NCI-H774 (cell line): ENCODE measurements at regions not wholly inside any gene's neighbourhood (a gene's known extent, or its start where the extent isn't known, plus 50 kb on each side); places are given as distances from the start of the nearest gene placed in this dataset.
A peak's percentile ranks its signal among the peaks of the same experiment; 100 is the strongest.
"Not testable (repeated sequence)": the region's sequence is repeated elsewhere in the genome, so short reads cannot be mapped to it uniquely, and the experiment has no call there.

Experiments
- DNase-seq: peaks from one replicate; lab custom pipeline; 2025; lab: John Stamatoyannopoulos, UW

DNA sequence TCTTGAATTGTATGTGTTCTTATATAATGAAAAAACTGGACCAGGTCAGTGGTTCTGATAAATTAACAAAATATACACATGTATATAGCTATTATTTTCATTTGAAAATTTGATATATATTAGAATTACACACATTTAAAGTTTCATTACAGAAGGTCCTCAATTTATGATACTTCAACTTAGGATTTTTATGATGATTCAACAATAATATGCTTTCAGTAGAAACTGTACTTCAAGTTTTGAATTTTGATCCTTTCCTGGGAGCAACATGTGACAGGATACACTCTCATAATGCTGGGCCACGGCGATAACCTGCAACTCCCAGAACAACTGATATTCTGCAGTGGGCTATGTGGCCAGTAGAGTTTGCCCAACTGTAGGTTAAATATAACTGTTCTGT is 344.7 kb downstream of the TAF11L14 start:
- DNase-seq: no peak

DNA sequence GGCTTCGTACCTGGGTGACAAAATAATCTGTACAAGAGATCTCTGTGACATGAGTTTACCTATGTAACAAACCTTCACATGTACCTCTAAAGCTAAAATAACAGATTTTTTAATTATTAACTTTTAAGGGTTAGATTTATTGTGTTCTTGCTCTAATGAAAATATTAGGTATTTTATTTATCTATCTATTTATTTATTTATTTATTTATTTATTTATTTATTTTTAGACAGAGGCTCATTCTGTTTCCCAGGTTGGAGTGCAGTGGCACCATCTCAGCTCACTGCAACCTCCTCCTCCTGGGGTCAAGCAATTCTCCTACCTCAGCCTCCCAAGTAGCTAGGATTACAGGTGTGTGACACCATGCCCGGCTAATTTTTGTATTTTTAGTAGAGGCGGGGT is 348.4 kb downstream of the TAF11L14 start:
- DNase-seq: not testable (repeated sequence)

DNA sequence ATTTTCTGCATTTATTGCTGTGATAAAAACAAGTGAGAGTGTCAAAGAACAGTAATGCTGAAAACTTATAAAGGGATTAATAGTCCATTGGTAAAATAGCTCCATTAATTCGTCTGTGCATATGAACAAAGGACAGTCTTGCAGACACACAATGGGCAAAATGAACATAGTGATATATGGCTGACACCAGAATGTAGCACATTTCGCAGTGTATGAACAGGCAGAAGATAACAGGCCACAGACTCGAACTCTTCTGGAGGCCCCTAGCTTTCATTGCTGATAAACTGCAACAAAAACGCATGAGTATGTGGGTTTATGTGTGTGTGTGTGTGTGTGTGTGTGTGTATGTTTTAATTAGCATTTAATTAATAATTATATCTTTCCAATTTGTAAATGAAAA is 354.8 kb downstream of the TAF11L14 start:
- no peak for DNase-seq

DNA sequence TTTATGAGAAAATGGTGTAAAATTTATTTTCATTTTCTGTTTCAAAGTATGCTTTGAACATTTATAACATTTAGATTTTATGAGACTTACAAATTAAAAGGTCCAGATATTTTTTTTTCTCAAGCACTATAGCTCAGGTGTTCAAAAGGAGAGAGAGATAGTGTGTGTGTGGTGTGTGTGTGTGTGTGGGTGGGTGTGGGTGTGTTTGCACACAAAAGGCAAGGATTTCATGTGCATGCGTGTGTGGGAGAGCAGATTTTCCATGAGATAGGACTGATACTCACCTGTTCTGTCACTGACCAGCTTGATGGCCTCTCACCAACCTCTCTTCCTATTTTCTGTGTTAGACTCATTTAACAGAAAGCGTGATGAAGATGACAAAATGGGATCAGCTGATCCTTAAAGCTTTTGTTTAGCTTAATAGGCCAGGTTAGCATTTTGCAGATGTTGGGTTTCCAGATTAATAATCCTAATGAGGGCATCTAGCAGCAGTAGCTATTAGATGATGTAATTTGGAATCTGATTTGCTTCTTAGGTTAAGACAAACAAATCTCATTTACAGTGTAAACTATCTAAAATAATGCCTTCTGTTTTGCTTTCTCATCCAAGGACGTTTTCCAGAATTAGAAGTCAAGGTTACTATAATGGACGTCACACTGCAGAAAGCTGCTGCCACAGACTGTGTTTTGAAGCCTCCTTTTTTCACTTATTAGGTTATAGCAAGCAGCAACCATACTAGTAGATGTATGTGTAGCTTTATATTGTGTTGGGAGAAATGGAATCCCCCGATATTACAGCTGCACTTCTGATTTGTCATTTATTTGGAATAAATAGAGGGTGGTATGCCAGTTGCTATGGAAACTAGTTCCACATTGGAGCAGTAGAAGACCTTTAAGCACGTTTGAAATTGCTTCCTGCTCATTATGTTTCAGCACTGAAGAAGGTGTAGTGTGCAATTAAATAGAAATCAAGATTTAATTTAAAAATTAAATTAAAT is 355.6 kb downstream of the TAF11L14 start:
- peak; percentile 92 for DNase-seq

DNA sequence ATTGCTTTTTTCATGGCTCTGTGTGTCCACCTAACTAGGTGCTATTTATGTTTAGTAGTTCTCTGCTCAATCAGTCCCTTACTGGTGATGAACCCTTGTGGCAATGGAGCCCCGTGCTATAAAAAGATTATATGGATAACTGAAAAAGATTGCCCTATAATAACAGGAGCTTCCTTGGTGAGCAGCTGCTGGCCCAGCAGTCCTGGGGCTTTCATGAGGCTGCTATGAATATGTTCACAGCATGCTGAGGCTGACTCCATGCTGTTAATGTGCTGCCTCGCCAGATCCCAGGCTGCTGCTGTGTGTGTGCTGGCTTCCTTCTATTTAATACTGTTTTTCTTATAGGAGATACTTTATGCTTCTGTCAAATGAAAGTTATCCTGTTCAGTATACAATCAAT is 357.5 kb downstream of the TAF11L14 start:
- peak; percentile 46 for DNase-seq

DNA sequence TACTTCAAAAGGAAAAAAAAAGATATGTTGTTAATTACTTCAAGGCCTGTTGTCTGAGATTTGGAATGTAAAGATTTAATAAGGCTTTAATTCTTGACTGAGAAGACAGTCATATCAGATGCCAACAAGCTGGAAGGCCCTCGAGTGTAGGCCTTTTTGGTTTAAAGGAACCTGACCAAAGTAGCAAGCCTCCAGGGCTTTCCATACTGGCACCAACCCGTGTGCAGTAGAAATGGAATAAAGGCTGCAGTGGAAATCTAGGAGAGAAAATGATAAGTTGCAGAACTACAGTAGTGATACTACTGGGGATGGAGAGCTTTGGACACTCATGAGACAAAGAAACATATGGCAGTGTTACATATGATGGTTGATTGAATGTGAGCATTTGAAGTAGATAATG is 358.0 kb downstream of the TAF11L14 start:
- no peak for DNase-seq

DNA sequence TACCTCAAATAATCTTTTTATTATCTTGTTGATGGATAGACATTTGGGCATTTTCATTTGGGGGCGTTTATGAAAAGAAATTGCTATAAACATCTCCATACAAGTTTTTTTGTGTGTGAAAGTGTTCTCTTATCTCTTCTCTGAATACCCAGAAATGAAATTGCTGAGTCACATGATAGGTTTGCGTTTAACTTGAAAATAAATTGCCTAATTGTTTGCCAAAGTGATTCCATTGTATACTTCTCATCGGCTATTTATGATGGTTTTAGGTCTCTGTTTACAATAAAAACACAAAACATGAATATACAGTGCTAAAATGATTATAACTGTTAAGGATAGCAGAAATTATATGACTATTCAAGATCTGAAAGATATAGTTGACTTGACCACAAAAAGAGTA is 361.7 kb downstream of the TAF11L14 start:
- no peak for DNase-seq

DNA sequence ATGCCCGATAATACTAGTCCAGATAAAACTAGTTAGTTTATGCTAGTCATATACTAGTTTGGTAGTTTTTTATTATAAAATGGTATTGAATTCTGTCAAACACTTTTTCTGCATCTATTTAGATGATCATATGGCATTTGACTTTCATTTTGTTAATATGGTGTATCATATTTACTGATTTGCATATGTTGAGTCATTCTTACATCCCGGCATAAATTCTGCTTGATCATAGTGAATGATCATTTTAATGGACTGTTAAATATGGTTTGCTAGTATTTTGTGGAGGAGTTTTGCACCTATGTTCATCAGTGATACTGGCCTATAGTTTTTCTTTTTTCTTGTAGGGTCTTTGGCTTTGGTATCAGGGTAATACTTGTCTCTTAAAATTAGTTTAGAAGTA is 365.6 kb downstream of the TAF11L14 start:
- no peak for DNase-seq

DNA sequence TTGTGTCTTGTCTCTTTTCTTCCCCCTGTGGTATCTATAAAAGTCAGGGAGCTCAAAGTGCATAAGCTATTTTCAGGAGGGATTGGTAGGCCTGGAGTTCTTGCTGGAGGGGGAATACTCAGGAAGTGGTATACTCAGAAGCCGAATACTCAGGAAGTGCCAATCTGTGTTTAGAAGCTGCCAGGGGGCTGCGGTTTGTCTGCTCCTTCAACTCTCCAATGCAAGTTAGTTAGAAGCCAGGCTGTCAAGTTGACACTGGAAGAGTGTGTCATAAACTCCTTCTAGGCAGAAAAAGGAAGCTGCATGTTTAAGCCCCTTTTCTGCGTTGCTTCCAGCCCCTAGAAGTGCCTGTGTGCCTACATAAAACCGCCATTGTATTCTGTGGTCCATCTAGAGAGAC is 366.5 kb downstream of the TAF11L14 start:
- DNase-seq: no peak

DNA sequence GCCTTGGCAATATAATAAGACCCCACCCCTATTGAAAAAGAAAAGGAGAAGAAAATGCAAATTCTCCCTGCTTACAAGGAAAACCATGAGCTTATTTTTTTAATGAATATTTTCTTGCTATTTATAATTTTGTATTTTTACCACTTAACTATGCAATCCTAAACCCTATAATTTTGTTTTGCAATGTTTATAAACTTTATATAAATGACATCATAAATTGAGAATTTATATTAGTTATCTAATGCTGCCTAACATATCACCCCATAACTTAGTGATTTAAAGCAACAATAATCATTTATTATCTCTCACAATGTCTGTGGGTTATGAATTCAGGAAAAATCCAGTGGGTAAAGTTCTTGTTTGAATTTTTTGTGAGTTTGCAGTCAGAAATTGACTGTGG is 369.1 kb downstream of the TAF11L14 start:
- DNase-seq: no peak

DNA sequence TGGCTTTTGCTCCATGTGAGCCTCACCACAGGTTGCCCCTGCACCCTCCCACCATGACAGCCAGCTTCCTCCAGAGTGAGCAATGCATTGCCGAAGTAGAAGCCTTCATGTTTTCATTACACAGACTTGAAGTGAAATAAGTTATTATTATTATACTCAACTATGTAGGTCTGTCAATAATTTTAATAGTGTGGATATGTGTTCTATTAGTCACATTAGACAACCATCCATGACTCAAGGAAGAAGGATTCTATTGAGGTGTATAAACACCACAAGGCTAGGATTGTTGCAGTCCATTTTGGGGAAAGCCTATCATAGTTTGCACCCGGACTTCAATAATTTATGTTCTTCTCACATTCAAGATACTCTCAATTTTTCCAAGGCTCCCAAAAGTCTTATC is 369.5 kb downstream of the TAF11L14 start:
- no peak for DNase-seq

DNA sequence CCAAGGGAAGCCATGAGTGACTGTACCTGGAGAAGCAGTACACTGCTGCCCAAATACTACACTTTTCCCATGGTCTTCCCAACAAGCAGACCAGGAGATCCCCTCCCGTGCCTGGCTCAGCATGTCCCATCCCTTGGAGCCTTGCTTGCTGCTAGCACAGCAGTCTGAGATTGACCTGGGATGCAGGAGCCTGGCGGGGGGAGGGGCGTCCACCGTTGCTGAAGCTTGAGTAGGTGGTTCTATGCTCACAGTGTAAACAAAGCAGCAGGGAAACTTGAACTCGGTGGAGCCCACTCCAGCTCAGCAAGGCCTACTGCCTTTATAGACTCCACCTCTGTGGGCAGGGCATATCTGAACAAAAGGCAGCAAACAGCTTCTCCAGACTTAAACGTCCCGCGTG is 372.0 kb downstream of the TAF11L14 start:
- DNase-seq: not testable (repeated sequence)

DNA sequence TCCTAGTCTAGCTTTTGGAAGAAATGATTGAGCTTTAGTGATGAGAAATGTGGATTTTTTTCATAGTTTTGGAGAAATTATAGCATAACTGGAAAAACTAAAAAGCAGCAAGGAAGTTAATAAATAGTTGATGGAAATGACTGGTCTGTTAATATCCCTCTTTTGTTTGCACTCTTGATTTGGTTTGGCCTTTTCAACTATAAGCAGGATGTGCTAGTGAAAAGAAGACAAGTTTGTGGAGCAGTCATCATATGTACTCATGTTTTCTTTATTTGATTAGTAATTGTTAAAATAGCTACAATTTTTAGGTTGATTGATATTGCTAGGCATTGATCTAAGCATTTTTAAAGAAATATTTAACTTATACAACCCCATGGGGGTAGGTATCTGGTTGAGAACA is 374.7 kb downstream of the TAF11L14 start:
- DNase-seq: no peak

DNA sequence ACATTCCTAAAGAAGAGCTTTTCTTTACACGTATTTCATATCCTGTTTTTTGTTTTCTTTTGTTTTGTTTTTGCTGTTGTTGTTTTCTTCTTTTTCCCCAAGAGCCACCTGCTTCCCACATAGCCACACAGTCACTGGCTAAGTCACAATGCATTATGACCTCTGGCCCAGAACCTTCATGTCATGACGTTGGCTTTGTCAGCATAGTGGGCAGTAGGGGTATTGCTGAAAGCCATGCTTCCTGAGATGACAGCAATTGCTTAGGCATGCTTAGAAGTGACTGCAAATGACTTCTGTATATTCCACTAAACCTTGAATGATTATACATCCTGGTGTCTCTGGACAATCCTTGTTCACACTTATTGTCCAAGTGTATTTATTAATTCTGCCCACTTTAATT is 375.8 kb downstream of the TAF11L14 start:
- no peak for DNase-seq

DNA sequence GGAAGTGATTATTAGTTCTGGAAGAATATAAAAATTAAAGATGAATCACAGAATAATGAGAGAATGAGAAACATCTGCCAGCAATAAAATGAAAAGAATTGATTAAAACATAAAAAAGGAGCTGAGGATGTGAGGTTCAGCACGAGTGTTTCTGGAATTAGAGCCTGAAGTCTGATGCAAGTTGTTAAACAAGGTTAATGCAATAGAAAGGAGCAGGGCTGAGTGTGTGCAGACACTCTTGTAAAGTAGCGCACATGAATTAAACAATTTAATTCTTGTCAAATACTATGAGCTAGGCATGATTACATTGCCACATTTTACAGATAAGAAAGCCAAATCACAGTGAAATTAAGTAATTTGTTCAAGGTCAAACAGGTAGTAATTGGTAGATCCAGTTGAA is 384.2 kb downstream of the TAF11L14 start:
- DNase-seq: no peak

DNA sequence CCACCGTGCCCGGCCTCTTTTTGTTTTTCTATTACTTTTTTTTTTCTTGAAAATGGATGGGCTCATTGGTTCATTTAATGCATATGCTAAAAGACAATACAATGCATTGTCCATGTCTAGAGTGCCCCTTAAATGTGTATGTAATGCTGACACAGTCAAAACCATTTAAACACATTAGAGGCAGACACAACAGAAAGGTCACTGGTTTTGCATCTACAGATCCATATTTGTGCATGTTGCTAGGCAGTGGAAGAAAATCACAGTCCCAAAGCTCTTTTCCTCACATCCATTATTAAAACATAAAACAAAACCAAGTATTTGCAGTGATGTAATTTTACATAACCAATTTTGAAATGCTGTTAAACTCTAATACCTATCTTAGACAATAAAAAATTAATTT is 389.0 kb downstream of the TAF11L14 start:
- DNase-seq: no peak

DNA sequence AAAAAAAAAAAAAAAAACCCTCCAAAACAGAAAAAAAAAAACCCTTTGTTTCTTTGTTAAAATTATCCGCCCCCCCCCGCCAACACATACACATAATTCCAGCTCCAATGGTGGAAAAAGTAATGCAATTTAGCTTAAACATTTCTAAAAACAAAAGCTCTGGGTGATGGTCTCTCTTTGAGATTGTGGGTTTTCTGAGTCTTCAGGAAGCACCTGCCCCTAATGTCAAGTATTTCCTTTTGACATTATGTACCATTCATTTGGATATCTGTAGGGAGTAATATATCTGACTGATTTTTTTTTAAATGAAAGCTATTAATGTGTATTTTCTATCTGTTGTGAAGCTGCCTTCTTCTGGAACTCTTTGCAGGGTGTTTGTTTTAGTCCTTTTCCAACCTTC is 389.7 kb downstream of the TAF11L14 start:
- DNase-seq: no peak

DNA sequence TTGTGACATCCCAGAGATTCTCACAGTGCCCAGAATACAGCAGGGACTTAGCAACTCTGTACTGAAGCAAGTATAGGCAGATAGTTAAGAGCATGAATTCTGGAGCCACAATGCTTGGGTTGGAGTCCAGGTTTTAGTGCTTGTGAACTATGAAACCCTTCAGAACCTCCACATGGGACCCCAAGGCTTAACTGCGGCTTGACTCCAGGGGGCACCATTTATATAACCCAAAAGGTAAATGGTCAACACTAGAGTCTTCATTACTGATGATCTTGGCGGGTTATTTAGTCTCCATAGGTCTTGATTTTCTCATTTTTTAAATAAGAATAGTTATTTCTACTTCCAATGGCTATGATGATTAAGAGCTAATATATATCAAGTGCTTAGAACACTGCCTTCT is 390.3 kb downstream of the TAF11L14 start:
- no peak for DNase-seq

DNA sequence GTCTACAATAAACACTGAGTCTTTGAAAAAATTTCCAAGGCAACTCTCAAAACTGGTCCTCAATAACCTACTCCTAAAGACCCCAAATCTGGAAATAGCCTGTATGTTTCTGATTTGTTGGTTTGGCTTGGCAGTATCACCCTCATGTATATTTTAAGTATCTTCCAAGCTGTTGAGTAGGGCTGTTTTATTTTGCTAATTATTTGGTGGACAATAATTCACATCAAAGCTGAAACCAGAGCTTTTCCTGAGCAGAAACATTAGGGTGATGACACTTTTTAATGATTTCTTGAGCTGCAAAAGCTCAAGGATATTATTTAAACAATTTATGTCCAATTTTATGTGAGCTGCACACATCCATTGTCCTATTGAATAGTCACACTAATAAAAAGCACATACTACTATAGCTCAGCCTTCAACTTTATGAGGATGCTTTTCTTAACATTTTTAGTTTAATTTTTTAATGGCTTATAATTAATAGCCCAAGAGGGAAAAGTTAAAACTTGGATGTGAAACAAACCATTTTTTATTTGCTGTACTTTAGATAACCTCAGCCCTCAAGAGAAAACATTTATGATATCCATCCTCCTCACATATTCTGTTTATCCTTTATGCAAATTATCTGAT is 393.1 kb downstream of the TAF11L14 start:
- DNase-seq: no peak

DNA sequence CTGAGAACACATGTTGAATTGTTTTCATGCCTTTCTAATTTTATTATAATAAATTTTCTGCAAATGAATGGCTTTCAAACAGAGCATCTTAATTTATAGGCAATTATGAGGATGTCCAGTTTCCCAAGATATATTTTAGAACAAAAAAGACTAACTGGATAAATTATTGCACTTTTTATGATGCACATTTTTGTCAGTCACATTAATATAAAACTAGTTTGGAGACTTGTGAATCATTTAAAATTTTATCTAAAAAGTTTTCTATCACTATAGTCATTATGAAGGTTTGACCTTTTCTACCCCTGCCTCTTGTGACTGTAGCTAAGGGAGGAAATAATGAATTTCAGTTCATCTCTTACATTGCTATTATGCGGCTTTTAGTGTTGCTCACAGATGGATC is 393.8 kb downstream of the TAF11L14 start:
- DNase-seq: no peak

DNA sequence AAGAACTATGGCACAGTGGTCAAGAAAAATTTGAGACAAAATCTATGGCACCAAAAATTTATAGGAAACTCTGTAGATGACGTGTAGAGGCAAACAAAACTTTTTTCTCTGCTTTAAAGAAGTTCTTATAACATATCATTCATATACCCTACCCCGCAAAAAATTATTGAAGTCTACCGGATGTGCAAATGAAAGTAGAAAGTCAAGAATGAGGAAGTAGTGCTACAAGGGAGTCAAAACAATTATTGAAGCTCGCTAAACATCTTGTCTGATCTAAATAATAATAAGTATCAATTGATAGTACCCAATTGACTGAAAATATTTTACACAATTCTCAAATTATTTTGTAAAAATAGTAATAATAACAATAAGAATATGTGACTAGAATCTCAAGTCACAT is 398.5 kb downstream of the TAF11L14 start:
- no peak for DNase-seq

DNA sequence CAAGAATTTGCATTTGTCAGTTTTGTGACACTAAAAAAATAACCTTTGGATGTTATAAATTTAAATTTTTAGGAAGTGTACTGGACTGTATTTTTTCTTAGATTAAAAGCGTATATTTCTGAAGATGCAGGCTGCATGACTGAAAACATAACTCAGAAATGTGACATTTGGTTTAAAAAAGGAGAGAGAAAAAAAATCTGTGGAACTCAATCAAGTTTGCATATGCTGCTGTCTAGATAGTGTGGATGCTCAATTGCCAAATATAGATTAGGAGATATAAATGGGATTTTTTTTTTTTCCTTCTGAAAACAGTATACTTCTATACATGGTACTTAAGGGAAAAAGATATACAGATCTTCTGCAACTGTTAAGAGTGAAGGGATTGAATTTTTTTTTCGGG is 402.3 kb downstream of the TAF11L14 start:
- no peak for DNase-seq

DNA sequence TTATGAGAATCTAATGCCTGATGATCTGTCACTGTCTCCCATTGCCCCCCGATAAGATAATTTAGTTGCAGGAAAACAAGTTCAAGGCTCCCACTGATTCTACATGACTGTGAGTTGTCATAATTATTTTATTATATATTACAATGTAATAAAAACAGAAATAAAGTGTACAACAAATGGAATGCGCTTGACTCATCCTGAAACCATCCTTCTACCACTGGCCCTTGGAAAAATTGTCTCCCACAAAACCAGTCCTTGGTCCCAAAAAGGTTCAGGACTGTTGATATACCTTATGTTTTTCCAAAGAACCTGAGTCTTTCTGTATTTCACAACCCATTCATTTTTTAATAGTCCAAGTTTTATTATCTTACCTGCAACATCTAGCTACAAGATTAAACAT is 403.5 kb downstream of the TAF11L14 start:
- no peak for DNase-seq

DNA sequence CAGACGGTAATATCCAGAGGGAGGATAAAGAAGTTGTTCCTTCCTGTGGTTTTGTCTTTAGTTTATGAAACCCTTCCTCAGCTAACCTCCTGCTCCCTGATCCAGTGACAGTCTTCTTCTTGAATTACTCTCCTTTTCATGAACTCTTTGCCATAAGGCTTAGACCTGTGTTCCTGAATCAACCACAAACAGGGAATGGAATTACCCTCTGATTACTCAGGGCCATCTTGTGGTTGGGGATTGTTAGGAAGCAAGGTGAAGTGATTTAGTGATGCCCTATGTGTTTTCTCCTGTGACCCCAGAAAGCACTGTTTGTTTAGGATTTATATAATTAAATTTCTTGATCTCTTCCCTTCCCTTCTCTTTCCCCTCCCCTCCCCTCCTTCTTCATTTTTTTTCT is 409.1 kb downstream of the TAF11L14 start:
- no peak for DNase-seq
